ENCODE measurements at regions not wholly inside any gene's neighbourhood (a gene's known extent, or its start where the extent isn't known, plus 50 kb on each side); places are given as distances from the start of the nearest gene placed in this dataset.
"Not testable (repeated sequence)": the region's sequence is repeated elsewhere in the genome, so short reads cannot be mapped to it uniquely, and the experiment has no call there.

DNA sequence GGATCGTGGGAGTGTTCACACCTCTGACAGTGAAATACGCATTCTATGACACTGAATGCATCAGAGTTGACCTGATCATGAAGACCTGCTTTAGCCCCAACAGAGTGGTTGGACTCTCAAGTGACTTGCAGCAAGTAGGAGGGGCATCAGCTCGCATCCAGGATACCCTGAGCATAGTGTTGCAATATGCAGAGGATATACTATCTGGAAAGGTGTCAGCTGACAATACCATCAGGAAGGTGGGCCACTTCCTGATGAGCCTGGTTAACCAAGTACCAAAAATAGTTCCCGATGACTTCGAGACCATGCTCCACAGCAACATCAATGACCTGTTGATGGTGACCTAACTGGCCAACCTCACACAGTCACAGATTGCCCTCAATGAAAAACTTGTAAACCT lies 190.2 kb upstream of the TPTE start:
- not testable (repeated sequence) for TF ChIP-seq REST (IDR thresholded peaks at IDR 0.05; ENCODE audit: insufficient read depth in 1 of 2, low read depth in 2 of 2, low read length in 1 of 2); SIN3A (IDR thresholded peaks at IDR 0.05; ENCODE audit: borderline replicate concordance, insufficient read depth, low read depth, low read length); POLR2AphosphoS5 (IDR thresholded peaks at IDR 0.05; ENCODE audit: low read depth, low read length)
- TF ChIP-seq, protein P1, sequence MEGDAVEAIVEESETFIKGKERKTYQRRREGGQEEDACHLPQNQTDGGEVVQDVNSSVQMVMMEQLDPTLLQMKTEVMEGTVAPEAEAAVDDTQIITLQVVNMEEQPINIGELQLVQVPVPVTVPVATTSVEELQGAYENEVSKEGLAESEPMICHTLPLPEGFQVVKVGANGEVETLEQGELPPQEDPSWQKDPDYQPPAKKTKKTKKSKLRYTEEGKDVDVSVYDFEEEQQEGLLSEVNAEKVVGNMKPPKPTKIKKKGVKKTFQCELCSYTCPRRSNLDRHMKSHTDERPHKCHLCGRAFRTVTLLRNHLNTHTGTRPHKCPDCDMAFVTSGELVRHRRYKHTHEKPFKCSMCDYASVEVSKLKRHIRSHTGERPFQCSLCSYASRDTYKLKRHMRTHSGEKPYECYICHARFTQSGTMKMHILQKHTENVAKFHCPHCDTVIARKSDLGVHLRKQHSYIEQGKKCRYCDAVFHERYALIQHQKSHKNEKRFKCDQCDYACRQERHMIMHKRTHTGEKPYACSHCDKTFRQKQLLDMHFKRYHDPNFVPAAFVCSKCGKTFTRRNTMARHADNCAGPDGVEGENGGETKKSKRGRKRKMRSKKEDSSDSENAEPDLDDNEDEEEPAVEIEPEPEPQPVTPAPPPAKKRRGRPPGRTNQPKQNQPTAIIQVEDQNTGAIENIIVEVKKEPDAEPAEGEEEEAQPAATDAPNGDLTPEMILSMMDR (IDR thresholded peaks at IDR 0.05) = not testable (repeated sequence)
